ENCODE measurements at regions not wholly inside any gene's neighbourhood (a gene's known extent, or its start where the extent isn't known, plus 50 kb on each side); places are given as distances from the start of the nearest gene placed in this dataset.

DNA sequence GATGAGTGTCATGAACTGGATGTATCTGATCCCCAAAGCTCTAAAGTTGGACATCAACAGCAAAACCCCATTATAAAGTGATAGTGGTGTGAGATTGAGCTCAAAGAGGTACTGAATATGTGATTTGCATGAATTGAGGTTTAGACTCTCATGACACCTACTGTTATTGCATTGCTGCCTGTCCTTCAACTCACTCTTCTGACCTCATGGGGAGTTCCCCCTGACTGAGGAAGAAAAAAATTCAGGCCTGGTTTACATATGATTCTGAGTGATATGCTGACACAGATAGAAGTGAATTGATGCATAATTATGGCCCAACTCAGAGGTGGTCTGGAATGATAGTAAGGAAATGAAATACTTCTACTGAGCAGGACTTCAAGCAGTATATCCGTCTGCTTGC lies 76.2 kb upstream of the CHD1 start:
- TF ChIP-seq TAF1 (IDR thresholded peaks at IDR 0.05; ENCODE audit: borderline replicate concordance, low read depth, low read length), result no peak
- no peak for TF ChIP-seq POLR2A (IDR thresholded peaks at IDR 0.05; ENCODE audit: low read depth, low read length)
